CMK (cell line): ENCODE measurements at regions not wholly inside any gene's neighbourhood (a gene's known extent, or its start where the extent isn't known, plus 50 kb on each side); places are given as distances from the start of the nearest gene placed in this dataset.

Experiments
- DNase-seq: peaks from one replicate; pipeline ENCODE4 v3.0.0-alpha.2; 2010; ENCODE audit warnings: low read depth

GRCh38 chr16:5442054-5442453 lies 344.5 kb upstream of the EEF2KMT start:
- no peak for DNase-seq

- DNase-seq = no peak
Measured at GRCh38 chr16:5438591-5438990, 341.0 kb upstream of the EEF2KMT start.

- no peak for DNase-seq
Measured at GRCh38 chr16:5433587-5433986, 336.0 kb upstream of the EEF2KMT start.

- no peak for DNase-seq
Measured at GRCh38 chr16:5432166-5432565, 334.6 kb upstream of the EEF2KMT start.

- DNase-seq = no peak
Measured at GRCh38 chr16:5430598-5430997, 333.0 kb upstream of the EEF2KMT start.

- DNase-seq = no peak
Measured at GRCh38 chr16:5428932-5429331, 331.3 kb upstream of the EEF2KMT start.

- DNase-seq = no peak
Measured at GRCh38 chr16:5427571-5427970, 330.0 kb upstream of the EEF2KMT start.

- DNase-seq = no peak
Measured at GRCh38 chr16:5422643-5423496, 325.3 kb upstream of the EEF2KMT start.

- no peak for DNase-seq
Measured at GRCh38 chr16:5422047-5422446, 324.5 kb upstream of the EEF2KMT start.

GRCh38 chr16:5416013-5416412 lies 318.4 kb upstream of the EEF2KMT start:
- no peak for DNase-seq

- no peak for DNase-seq
Measured at GRCh38 chr16:5415123-5415522, 317.5 kb upstream of the EEF2KMT start.

- DNase-seq = no peak
Measured at GRCh38 chr16:5412731-5413130, 315.1 kb upstream of the EEF2KMT start.

- DNase-seq = no peak
Measured at GRCh38 chr16:5398203-5398602, 300.6 kb upstream of the EEF2KMT start.

GRCh38 chr16:5396880-5397279 lies 299.3 kb upstream of the EEF2KMT start:
- DNase-seq = no peak

GRCh38 chr16:5393070-5393469 lies 295.5 kb upstream of the EEF2KMT start:
- DNase-seq = no peak

GRCh38 chr16:5386989-5387388 lies 289.4 kb upstream of the EEF2KMT start:
- no peak for DNase-seq

- DNase-seq = no peak
Measured at GRCh38 chr16:5385811-5386210, 288.2 kb upstream of the EEF2KMT start.

- no peak for DNase-seq
Measured at GRCh38 chr16:5385115-5385514, 287.5 kb upstream of the EEF2KMT start.

GRCh38 chr16:5383737-5384136 lies 286.1 kb upstream of the EEF2KMT start:
- DNase-seq = no peak

GRCh38 chr16:5382484-5382883 lies 284.9 kb upstream of the EEF2KMT start:
- no peak for DNase-seq

GRCh38 chr16:5381481-5381880 lies 283.9 kb upstream of the EEF2KMT start:
- no peak for DNase-seq

- DNase-seq = no peak
Measured at GRCh38 chr16:5379954-5380353, 282.4 kb upstream of the EEF2KMT start.

- DNase-seq = no peak
Measured at GRCh38 chr16:5378531-5378930, 280.9 kb upstream of the EEF2KMT start.

- DNase-seq = no peak
Measured at GRCh38 chr16:5377280-5377898, 279.8 kb upstream of the EEF2KMT start.
